A549 (cell line): ENCODE measurements at regions not wholly inside any gene's neighbourhood (a gene's known extent, or its start where the extent isn't known, plus 50 kb on each side); places are given as distances from the start of the nearest gene placed in this dataset.

Experiments used
- BHLHE40 ChIP-seq: IDR thresholded peaks from 2 replicates; pipeline ENCODE4 v1.6.1; 2012; ENCODE audit warnings: low read depth, low read length, inconsistent platforms
- CEBPB ChIP-seq, 2 experiments: fragments of >200 bp in 1 of 2; sonication (Bioruptor Twin) in 1 of 2; formaldehyde crosslinking in 1 of 2; IDR thresholded peaks; 2 replicates each; pipeline ENCODE4 v1.6.1; 2012 to 2016
- EP300 ChIP-seq, 2 experiments: fragments of >200 bp; sonication (Bioruptor Twin); formaldehyde crosslinking; IDR thresholded peaks; 2 replicates in 1 of 2; 3 replicates in 1 of 2; pipeline ENCODE4 v1.6.1; 2016 to 2017
- FOXS1 ChIP-seq: fragments of 250-450 bp; sonication (Bioruptor Pico); IDR thresholded peaks from 2 replicates; pipeline ENCODE4 v1.5.0; 2020; ENCODE audit warnings: mild to moderate bottlenecking, moderate library complexity
- NR3C1 ChIP-seq: fragments of >200 bp; sonication (Bioruptor Twin); formaldehyde crosslinking; IDR thresholded peaks from 3 replicates; pipeline ENCODE4 v1.6.1; 2017
- POLR2A ChIP-seq: IDR thresholded peaks from 2 replicates; pipeline ENCODE4 v1.6.1; 2012; ENCODE audit warnings: mild to moderate bottlenecking, low read length
- RARB ChIP-seq: fragments of 250-450 bp; sonication (Bioruptor Pico); IDR thresholded peaks from 2 replicates; pipeline ENCODE4 v1.8.0; 2021; ENCODE audit warnings: mild to moderate bottlenecking, moderate library complexity
- SMC3 ChIP-seq: fragments of >200 bp; sonication (Bioruptor Twin); formaldehyde crosslinking; IDR thresholded peaks from 3 replicates; pipeline ENCODE4 v1.6.1; 2018; ENCODE audit warnings: inconsistent platforms
- TF ChIP-seq, protein P1 (sequence below): fragments of >200 bp; sonication (Bioruptor Twin); formaldehyde crosslinking; IDR thresholded peaks from 3 replicates; pipeline ENCODE4 v1.5.1; 2016
- TF ChIP-seq, protein P2 (sequence below): fragments of 200-600 bp; sonication (generic); IDR thresholded peaks from 2 replicates; pipeline ENCODE4 v1.6.1; 2016; ENCODE audit warnings: antibody characterized with exemption, mild to moderate bottlenecking, moderate library complexity
- TF ChIP-seq, protein P3 (sequence below): IDR thresholded peaks from 2 replicates; pipeline ENCODE4 v1.6.1; 2012

DNA sequence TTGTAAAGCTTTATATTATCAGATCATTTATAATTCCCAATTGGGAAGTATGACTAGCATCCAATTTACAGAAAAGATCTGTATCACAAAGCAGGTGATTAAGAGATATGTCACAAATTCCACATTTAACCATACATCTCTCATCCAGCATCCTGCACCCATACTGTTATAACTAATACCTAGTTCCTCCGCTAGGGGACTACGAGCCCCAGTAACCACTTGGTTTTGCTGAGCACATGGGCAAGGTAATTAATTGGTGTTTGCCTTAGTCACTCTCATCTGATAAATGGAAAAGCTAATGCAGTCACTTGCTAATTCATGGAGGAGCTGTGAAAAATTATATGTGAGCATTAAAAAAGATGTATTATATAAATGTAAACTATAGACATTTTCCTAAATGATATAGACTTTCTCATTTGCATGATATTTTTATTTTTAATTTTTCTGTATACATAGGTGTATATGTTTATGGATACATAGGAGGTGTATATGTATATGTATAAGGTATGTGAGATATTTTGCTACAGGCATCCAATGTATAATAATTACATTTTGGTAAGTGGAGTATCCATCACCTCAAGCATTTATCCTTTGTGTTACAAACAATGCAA, 1031.8 kb downstream of the GALC start:
- no peak for TF ChIP-seq EP300 (IDR thresholded peaks at IDR 0.05)
- TF ChIP-seq, protein P1, sequence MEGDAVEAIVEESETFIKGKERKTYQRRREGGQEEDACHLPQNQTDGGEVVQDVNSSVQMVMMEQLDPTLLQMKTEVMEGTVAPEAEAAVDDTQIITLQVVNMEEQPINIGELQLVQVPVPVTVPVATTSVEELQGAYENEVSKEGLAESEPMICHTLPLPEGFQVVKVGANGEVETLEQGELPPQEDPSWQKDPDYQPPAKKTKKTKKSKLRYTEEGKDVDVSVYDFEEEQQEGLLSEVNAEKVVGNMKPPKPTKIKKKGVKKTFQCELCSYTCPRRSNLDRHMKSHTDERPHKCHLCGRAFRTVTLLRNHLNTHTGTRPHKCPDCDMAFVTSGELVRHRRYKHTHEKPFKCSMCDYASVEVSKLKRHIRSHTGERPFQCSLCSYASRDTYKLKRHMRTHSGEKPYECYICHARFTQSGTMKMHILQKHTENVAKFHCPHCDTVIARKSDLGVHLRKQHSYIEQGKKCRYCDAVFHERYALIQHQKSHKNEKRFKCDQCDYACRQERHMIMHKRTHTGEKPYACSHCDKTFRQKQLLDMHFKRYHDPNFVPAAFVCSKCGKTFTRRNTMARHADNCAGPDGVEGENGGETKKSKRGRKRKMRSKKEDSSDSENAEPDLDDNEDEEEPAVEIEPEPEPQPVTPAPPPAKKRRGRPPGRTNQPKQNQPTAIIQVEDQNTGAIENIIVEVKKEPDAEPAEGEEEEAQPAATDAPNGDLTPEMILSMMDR = no peak
- TF ChIP-seq POLR2A = no peak
- TF ChIP-seq CEBPB (IDR thresholded peaks at IDR 0.05) = no peak
- no peak for TF ChIP-seq FOXS1 (CRISPR knock-in tag)
- TF ChIP-seq BHLHE40 = no peak
- TF ChIP-seq, protein P2, sequence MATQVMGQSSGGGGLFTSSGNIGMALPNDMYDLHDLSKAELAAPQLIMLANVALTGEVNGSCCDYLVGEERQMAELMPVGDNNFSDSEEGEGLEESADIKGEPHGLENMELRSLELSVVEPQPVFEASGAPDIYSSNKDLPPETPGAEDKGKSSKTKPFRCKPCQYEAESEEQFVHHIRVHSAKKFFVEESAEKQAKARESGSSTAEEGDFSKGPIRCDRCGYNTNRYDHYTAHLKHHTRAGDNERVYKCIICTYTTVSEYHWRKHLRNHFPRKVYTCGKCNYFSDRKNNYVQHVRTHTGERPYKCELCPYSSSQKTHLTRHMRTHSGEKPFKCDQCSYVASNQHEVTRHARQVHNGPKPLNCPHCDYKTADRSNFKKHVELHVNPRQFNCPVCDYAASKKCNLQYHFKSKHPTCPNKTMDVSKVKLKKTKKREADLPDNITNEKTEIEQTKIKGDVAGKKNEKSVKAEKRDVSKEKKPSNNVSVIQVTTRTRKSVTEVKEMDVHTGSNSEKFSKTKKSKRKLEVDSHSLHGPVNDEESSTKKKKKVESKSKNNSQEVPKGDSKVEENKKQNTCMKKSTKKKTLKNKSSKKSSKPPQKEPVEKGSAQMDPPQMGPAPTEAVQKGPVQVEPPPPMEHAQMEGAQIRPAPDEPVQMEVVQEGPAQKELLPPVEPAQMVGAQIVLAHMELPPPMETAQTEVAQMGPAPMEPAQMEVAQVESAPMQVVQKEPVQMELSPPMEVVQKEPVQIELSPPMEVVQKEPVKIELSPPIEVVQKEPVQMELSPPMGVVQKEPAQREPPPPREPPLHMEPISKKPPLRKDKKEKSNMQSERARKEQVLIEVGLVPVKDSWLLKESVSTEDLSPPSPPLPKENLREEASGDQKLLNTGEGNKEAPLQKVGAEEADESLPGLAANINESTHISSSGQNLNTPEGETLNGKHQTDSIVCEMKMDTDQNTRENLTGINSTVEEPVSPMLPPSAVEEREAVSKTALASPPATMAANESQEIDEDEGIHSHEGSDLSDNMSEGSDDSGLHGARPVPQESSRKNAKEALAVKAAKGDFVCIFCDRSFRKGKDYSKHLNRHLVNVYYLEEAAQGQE = no peak
- TF ChIP-seq SMC3 = no peak
- TF ChIP-seq, protein P3, sequence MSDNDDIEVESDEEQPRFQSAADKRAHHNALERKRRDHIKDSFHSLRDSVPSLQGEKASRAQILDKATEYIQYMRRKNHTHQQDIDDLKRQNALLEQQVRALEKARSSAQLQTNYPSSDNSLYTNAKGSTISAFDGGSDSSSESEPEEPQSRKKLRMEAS = no peak
- no peak for TF ChIP-seq RARB
- TF ChIP-seq NR3C1 = no peak
